ENCODE measurements at regions not wholly inside any gene's neighbourhood (a gene's known extent, or its start where the extent isn't known, plus 50 kb on each side); places are given as distances from the start of the nearest gene placed in this dataset.

GRCh38 chr12:28767836-28768348, 381.2 kb upstream of the FAR2 start:
- no peak for TF ChIP-seq CTCF (IDR thresholded peaks at IDR 0.05; ENCODE audit: insufficient read depth, missing control alignments)
- FAIRE-seq: no peak
- DNase-seq (ENCODE audit: insufficient read length, low spot score): no peak

GRCh38 chr12:28770322-28770721, 378.8 kb upstream of the FAR2 start:
- no peak for DNase-seq (ENCODE audit: insufficient read length, low spot score)
- no peak for TF ChIP-seq CTCF (IDR thresholded peaks at IDR 0.05; ENCODE audit: insufficient read depth, missing control alignments)
- no peak for FAIRE-seq

GRCh38 chr12:28771968-28772367, 377.1 kb upstream of the FAR2 start:
- no peak for TF ChIP-seq CTCF (IDR thresholded peaks at IDR 0.05; ENCODE audit: insufficient read depth, missing control alignments)
- FAIRE-seq: no peak
- DNase-seq (ENCODE audit: insufficient read length, low spot score): no peak

- FAIRE-seq: no peak
- TF ChIP-seq CTCF (IDR thresholded peaks at IDR 0.05; ENCODE audit: insufficient read depth, missing control alignments): no peak
- DNase-seq (ENCODE audit: insufficient read length, low spot score): no peak
Measured at GRCh38 chr12:28775556-28775955, 373.5 kb upstream of the FAR2 start.

GRCh38 chr12:28776220-28776619, 372.9 kb upstream of the FAR2 start:
- no peak for TF ChIP-seq CTCF (IDR thresholded peaks at IDR 0.05; ENCODE audit: insufficient read depth, missing control alignments)
- DNase-seq (ENCODE audit: insufficient read length, low spot score) (no peak), FAIRE-seq (no peak)

- no peak for FAIRE-seq
- TF ChIP-seq CTCF (IDR thresholded peaks at IDR 0.05; ENCODE audit: insufficient read depth, missing control alignments): no peak
- DNase-seq (ENCODE audit: insufficient read length, low spot score): no peak
Measured at GRCh38 chr12:28776913-28777422, 372.1 kb upstream of the FAR2 start.

- DNase-seq (ENCODE audit: insufficient read length, low spot score) (no peak), FAIRE-seq (no peak)
- TF ChIP-seq CTCF (IDR thresholded peaks at IDR 0.05; ENCODE audit: insufficient read depth, missing control alignments): no peak
Measured at GRCh38 chr12:28777603-28778365, 371.3 kb upstream of the FAR2 start.
